Glomerular visceral epithelial cell (primary cell): ENCODE measurements at regions not wholly inside any gene's neighbourhood (a gene's known extent, or its start where the extent isn't known, plus 50 kb on each side); places are given as distances from the start of the nearest gene placed in this dataset.
A peak's percentile ranks its signal among the peaks of the same experiment; 100 is the strongest.

Experiments
- DNase-seq: peaks from one replicate; pipeline ENCODE4 v3.0.0-alpha.2; 2016; ENCODE audit errors: extremely low spot score

GRCh38 chr17:13355054-13355453 lies 246.7 kb downstream of the HS3ST3A1 start:
- no peak for DNase-seq

GRCh38 chr17:13353590-13353989 lies 248.1 kb downstream of the HS3ST3A1 start:
- DNase-seq = no peak

GRCh38 chr17:13352747-13353415 lies 248.8 kb downstream of the HS3ST3A1 start:
- DNase-seq = no peak

- DNase-seq = peak; percentile 56
Measured at GRCh38 chr17:13351046-13351445, 250.7 kb downstream of the HS3ST3A1 start.

GRCh38 chr17:13350466-13350865 lies 251.3 kb downstream of the HS3ST3A1 start:
- no peak for DNase-seq

GRCh38 chr17:13346996-13347762 lies 254.6 kb downstream of the HS3ST3A1 start:
- DNase-seq = peak; percentile 97

GRCh38 chr17:13346592-13346991 lies 255.1 kb downstream of the HS3ST3A1 start:
- DNase-seq = no peak

GRCh38 chr17:13346081-13346533 lies 255.6 kb downstream of the HS3ST3A1 start:
- peak; percentile 97 for DNase-seq

- DNase-seq = no peak
Measured at GRCh38 chr17:13338421-13338820, 263.3 kb downstream of the HS3ST3A1 start.

- DNase-seq = peak; percentile 73
Measured at GRCh38 chr17:13337864-13338371, 263.8 kb downstream of the HS3ST3A1 start.

GRCh38 chr17:13337151-13337550 lies 264.6 kb downstream of the HS3ST3A1 start:
- DNase-seq = no peak

GRCh38 chr17:13334374-13334773 lies 267.4 kb downstream of the HS3ST3A1 start:
- no peak for DNase-seq

- no peak for DNase-seq
Measured at GRCh38 chr17:13333661-13334060, 268.1 kb downstream of the HS3ST3A1 start.

GRCh38 chr17:13332207-13332606 lies 269.5 kb downstream of the HS3ST3A1 start:
- DNase-seq = no peak

GRCh38 chr17:13329421-13329820 lies 272.3 kb downstream of the HS3ST3A1 start:
- DNase-seq = no peak

GRCh38 chr17:13323990-13324389 lies 277.7 kb downstream of the HS3ST3A1 start:
- no peak for DNase-seq

- no peak for DNase-seq
Measured at GRCh38 chr17:13321951-13322701, 279.6 kb downstream of the HS3ST3A1 start.

- DNase-seq = no peak
Measured at GRCh38 chr17:13320046-13320785, 281.5 kb downstream of the HS3ST3A1 start.

- no peak for DNase-seq
Measured at GRCh38 chr17:13316657-13317056, 285.1 kb downstream of the HS3ST3A1 start.

- peak; percentile 10 for DNase-seq
Measured at GRCh38 chr17:13311306-13311705, 290.4 kb downstream of the HS3ST3A1 start.

GRCh38 chr17:13310858-13311257 lies 290.9 kb downstream of the HS3ST3A1 start:
- no peak for DNase-seq
